A673 (cell line): ENCODE measurements at regions not wholly inside any gene's neighbourhood (a gene's known extent, or its start where the extent isn't known, plus 50 kb on each side); places are given as distances from the start of the nearest gene placed in this dataset.

ENCODE experiments used
- BruUV-seq: library from RNA; stranded (reverse); fragments of 400-500 nt; replicated peaks from 2 replicates; lab custom pipeline; 2021; lab: Mats Ljungman, UMichigan
- CTCF ChIA-PET: fragments of 300-600 bp; sonication (Branson Sonifier 250); formaldehyde crosslinking; loops from one replicate; lab custom pipeline; 2022; ENCODE audit warnings: antibody characterized with exemption; lab: Charles Lee
- POLR2A ChIA-PET: fragments of 300-600 bp; sonication (Branson Sonifier 250); formaldehyde crosslinking; loops from one replicate; lab custom pipeline; 2022; ENCODE audit warnings: antibody characterized with exemption; ENCODE audit not compliant: low non-redundant PET; lab: Charles Lee
- DNase-seq: peaks from one replicate; pipeline ENCODE4 v3.0.0-alpha.2; 2015; ENCODE audit warnings: low spot score
- H3K27ac ChIP-seq: fragments of 200-600 bp; sonication (generic); 2 replicates; pipeline ENCODE4 v1.5.1; 2016; ENCODE audit warnings: mixed run types, low read depth, mild to moderate bottlenecking, mixed read lengths, antibody characterized with exemption, low read length; ENCODE audit not compliant: poor library complexity, severe bottlenecking
- H3K27me3 ChIP-seq: fragments of 200-600 bp; sonication (generic); replicated peaks from 2 replicates; pipeline ENCODE4 v1.6.1; 2017; ENCODE audit warnings: mixed run types, low read depth, mild to moderate bottlenecking, mixed read lengths, antibody characterized with exemption, low read length; ENCODE audit not compliant: insufficient read depth, poor library complexity
- H3K36me3 ChIP-seq: fragments of 200-600 bp; sonication (generic); 2 replicates; pipeline ENCODE4 v1.6.1; 2016; ENCODE audit warnings: mixed run types, mild to moderate bottlenecking, mixed read lengths, antibody characterized with exemption, low read length; ENCODE audit not compliant: insufficient read depth, poor library complexity, severe bottlenecking
- H3K4me1 ChIP-seq: fragments of 200-600 bp; sonication (generic); 2 replicates; pipeline ENCODE4 v1.6.1; 2017; ENCODE audit warnings: mixed run types, mild to moderate bottlenecking, mixed read lengths, antibody characterized with exemption, low read length; ENCODE audit not compliant: insufficient read depth, poor library complexity, severe bottlenecking
- H3K4me3 ChIP-seq: fragments of 200-600 bp; sonication (generic); 2 replicates; pipeline ENCODE4 v1.5.1; 2016; ENCODE audit warnings: low read depth, mixed run types, mild to moderate bottlenecking, mixed read lengths, low read length; ENCODE audit not compliant: poor library complexity, severe bottlenecking
- H3K9me3 ChIP-seq: fragments of 200-600 bp; sonication (generic); 2 replicates; pipeline ENCODE4 v1.6.1; 2016; ENCODE audit warnings: mixed run types, low read depth, mild to moderate bottlenecking, mixed read lengths, antibody characterized with exemption, low read length; ENCODE audit not compliant: poor library complexity, severe bottlenecking
- CTCF ChIP-seq: fragments of 300-800, 200-600 bp; sonication (generic); conservative IDR thresholded peaks from 2 replicates; pipeline ENCODE4 v1.5.1; 2017; ENCODE audit warnings: low read depth, mild to moderate bottlenecking, antibody characterized with exemption, low read length, moderate library complexity, mixed read lengths
- EZH2 ChIP-seq: fragments of 200-600 bp; sonication (generic); IDR thresholded peaks from 2 replicates; pipeline ENCODE4 v1.6.1; 2017; ENCODE audit warnings: borderline replicate concordance, low read depth, mild to moderate bottlenecking, mixed read lengths, antibody characterized with exemption, low read length; ENCODE audit not compliant: poor library complexity, severe bottlenecking
- intact Hi-C: fragments of 100-400 bp; cut with micrococcal nuclease; formaldehyde crosslinking; loops from one replicate; pipeline ENCODE4 v1.10.0; 2022; ENCODE audit not compliant: unreplicated experiment

- no peaks in the 10 kb centered on the region for H3K9me3 ChIP-seq
- ChIA-PET CTCF (no interaction called here), POLR2A (no interaction called here)
- H3K27ac ChIP-seq: no peak overlapping the region
- no peak overlapping the region for H3K4me3 ChIP-seq
- no peaks in the 10 kb centered on the region for H3K4me1 ChIP-seq
- intact Hi-C loops: no loop called here
- DNase-seq: no peak
- TF ChIP-seq CTCF: no peak
- no peak for TF ChIP-seq EZH2
- no peaks in the 10 kb centered on the region for H3K36me3 ChIP-seq
- no TSS peak for BruUV-seq
- H3K27me3 ChIP-seq: no peaks in the 10 kb centered on the region
Measured at GRCh38 chr3:165455360-165455759, 259.2 kb upstream of the SLITRK3 start.

- no peak for DNase-seq
- Histone ChIP-seq H3K4me3 (no peak overlapping the region), H3K4me1 (no peaks in the 10 kb centered on the region), H3K27me3 (no peaks in the 10 kb centered on the region), H3K9me3 (no peaks in the 10 kb centered on the region), H3K27ac (no peak overlapping the region), H3K36me3 (no peaks in the 10 kb centered on the region)
- no TSS peak for BruUV-seq
- POLR2A ChIA-PET: no interaction called here
- CTCF ChIA-PET: no interaction called here
- TF ChIP-seq CTCF (no peak), EZH2 (no peak)
- intact Hi-C loops: no loop called here
Measured at GRCh38 chr3:165451371-165452070, 255.3 kb upstream of the SLITRK3 start.

- ChIA-PET CTCF (no interaction called here), POLR2A (no interaction called here)
- Histone ChIP-seq H3K4me1 (no peaks in the 10 kb centered on the region), H3K36me3 (no peaks in the 10 kb centered on the region), H3K27ac (no peak overlapping the region), H3K27me3 (no peaks in the 10 kb centered on the region), H3K4me3 (no peak overlapping the region), H3K9me3 (no peaks in the 10 kb centered on the region)
- no TSS peak for BruUV-seq
- no peak for TF ChIP-seq CTCF
- no peak for TF ChIP-seq EZH2
- intact Hi-C loops: no loop called here
- no peak for DNase-seq
Measured at GRCh38 chr3:165446555-165446954, 250.4 kb upstream of the SLITRK3 start.
